ENCODE measurements at regions not wholly inside any gene's neighbourhood (a gene's known extent, or its start where the extent isn't known, plus 50 kb on each side); places are given as distances from the start of the nearest gene placed in this dataset.

- TF ChIP-seq POLR2A (IDR thresholded peaks at IDR 0.05) (no peak), CTCF (IDR thresholded peaks at IDR 0.05 in 4 of 5, conservative IDR thresholded peaks at IDR 0.05 in 1 of 5) (no peak)
- intact Hi-C loops (cut with DNase I; ENCODE audit: low total_unique reads) (no loop called here), in situ Hi-C loops (cut with MboI; ENCODE audit: low sequenced_read_pairs in 4 of 4) (no loop called here)
- Histone ChIP-seq H3K4me3 (no peak overlapping the region), H3K27me3 (no peaks in the 10 kb centered on the region), H3K4me1 (peaks cover 0 to 5% of the 10 kb centered on the region in 2 donors), H3K27ac (no peak overlapping the region), H3K36me3 (no peaks in the 10 kb centered on the region), H3K9me3 (no peaks in the 10 kb centered on the region)
- no peak for ATAC-seq
- no peak for DNase-seq
These were observed 293.2 kb upstream of the LCORL start for GRCh38 chr4:18314731-18315130.

- in situ Hi-C loops (cut with MboI; ENCODE audit: low sequenced_read_pairs in 4 of 4) (no loop called here), intact Hi-C loops (cut with DNase I; ENCODE audit: low total_unique reads) (no loop called here)
- Histone ChIP-seq H3K9me3 (no peaks in the 10 kb centered on the region), H3K4me3 (no peak overlapping the region), H3K4me1 (no peaks in the 10 kb centered on the region), H3K27ac (no peak overlapping the region), H3K36me3 (no peaks in the 10 kb centered on the region), H3K27me3 (no peaks in the 10 kb centered on the region)
- TF ChIP-seq CTCF (IDR thresholded peaks at IDR 0.05 in 4 of 5, conservative IDR thresholded peaks at IDR 0.05 in 1 of 5) (no peak), POLR2A (IDR thresholded peaks at IDR 0.05) (no peak)
- ATAC-seq (no peak), DNase-seq (no peak)
These were observed 276.1 kb upstream of the LCORL start for GRCh38 chr4:18297684-18298083.

DNA sequence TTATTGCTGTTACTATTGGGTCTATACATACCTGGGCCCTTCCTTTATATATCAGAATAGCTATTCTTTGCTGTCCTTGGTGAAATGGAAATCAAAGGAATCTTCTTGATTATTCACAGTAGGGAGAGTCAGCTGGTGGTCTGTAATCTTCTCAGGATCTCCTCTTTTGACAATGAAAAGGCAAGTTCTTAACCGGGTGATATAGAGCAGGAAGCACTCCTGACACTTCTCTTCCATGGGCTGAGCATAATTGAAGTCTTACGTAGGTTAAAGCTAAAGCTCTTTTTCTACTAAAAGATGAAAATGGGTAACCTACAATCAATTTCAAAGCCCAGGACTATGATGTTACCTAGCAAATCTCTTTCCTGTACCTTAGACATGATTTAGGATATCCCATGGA is 274.9 kb upstream of the LCORL start:
- H3K27me3 ChIP-seq = no peaks in the 10 kb centered on the region
- no peaks in the 10 kb centered on the region for H3K9me3 ChIP-seq
- intact Hi-C loops (cut with DNase I; ENCODE audit: low total_unique reads) (no loop called here), in situ Hi-C loops (cut with MboI; ENCODE audit: low sequenced_read_pairs in 4 of 4) (no loop called here)
- H3K4me3 ChIP-seq = no peak overlapping the region
- TF ChIP-seq CTCF (IDR thresholded peaks at IDR 0.05 in 4 of 5, conservative IDR thresholded peaks at IDR 0.05 in 1 of 5) = no peak
- TF ChIP-seq POLR2A (IDR thresholded peaks at IDR 0.05) = no peak
- DNase-seq (no peak), ATAC-seq (no peak)
- H3K36me3 ChIP-seq = no peaks in the 10 kb centered on the region
- H3K27ac ChIP-seq = no peak overlapping the region
- no peaks in the 10 kb centered on the region for H3K4me1 ChIP-seq

GRCh38 chr4:18294846-18295245 is 273.3 kb upstream of the LCORL start:
- Histone ChIP-seq H3K9me3 (no peaks in the 10 kb centered on the region), H3K4me1 (no peaks in the 10 kb centered on the region), H3K27ac (no peak overlapping the region), H3K27me3 (no peaks in the 10 kb centered on the region), H3K36me3 (no peaks in the 10 kb centered on the region), H3K4me3 (no peak overlapping the region)
- no peak for ATAC-seq
- no peak for DNase-seq
- in situ Hi-C loops (cut with MboI; ENCODE audit: low sequenced_read_pairs in 4 of 4) = no loop called here
- TF ChIP-seq POLR2A (IDR thresholded peaks at IDR 0.05) = no peak
- no peak for TF ChIP-seq CTCF (IDR thresholded peaks at IDR 0.05 in 4 of 5, conservative IDR thresholded peaks at IDR 0.05 in 1 of 5)
- intact Hi-C loops (cut with DNase I; ENCODE audit: low total_unique reads) = no loop called here

DNA sequence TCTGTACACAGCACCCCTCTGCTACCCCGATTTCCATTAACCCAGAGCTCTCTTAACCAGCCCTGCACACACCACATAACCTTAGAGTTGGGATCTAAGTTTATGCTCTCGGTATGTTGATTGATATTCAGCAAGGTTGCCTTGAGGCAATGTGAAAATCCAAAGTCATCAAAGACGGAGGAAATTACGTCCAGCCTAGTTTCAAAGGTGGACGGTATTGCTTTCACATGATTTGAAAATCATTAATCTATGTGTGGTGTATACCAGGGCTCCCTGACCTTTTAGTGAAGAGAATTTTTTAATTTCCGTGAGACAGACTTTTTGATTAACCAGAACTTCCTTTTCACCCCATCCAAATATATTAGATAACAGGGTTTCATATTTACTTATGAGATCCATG is 272.5 kb upstream of the LCORL start:
- intact Hi-C loops (cut with DNase I; ENCODE audit: low total_unique reads) = no loop called here
- H3K27ac ChIP-seq = no peak overlapping the region
- H3K4me1 ChIP-seq = no peaks in the 10 kb centered on the region
- TF ChIP-seq CTCF (IDR thresholded peaks at IDR 0.05 in 4 of 5, conservative IDR thresholded peaks at IDR 0.05 in 1 of 5) (no peak), POLR2A (IDR thresholded peaks at IDR 0.05) (no peak)
- no peaks in the 10 kb centered on the region for H3K36me3 ChIP-seq
- H3K27me3 ChIP-seq = no peaks in the 10 kb centered on the region
- H3K4me3 ChIP-seq = no peak overlapping the region
- in situ Hi-C loops (cut with MboI; ENCODE audit: low sequenced_read_pairs in 4 of 4) = no loop called here
- no peak for ATAC-seq
- no peak for DNase-seq
- no peaks in the 10 kb centered on the region for H3K9me3 ChIP-seq

All from gastrocnemius medialis (tissue), 4 donors.